Posterior cingulate gyrus (tissue), 11 donors: ENCODE measurements at regions not wholly inside any gene's neighbourhood (a gene's known extent, or its start where the extent isn't known, plus 50 kb on each side); places are given as distances from the start of the nearest gene placed in this dataset.
A peak's percentile ranks its signal among the peaks of the same experiment; 100 is the strongest.

Source experiments
- DNase-seq, 10 donors: peaks; one replicate each; pipeline versions ENCODE4 v3.0.0 to v3.0.0-alpha.2; 2020 to 2021; ENCODE audit warnings: mixed read lengths in 3 of 10
- intact Hi-C: fragments of 100-400 bp; cut with DNase I; formaldehyde crosslinking; loops from one replicate; pipeline ENCODE4 v1.15.1; 2023

- intact Hi-C loops: no loop called here
- DNase-seq: peak in 4 of 10 donors; percentile 21 to 60 (median 38)
These were observed 51.3 kb upstream of the GPR26 start for GRCh38 chr10:123614888-123615287.
